Renal cortical epithelial cell (primary cell): ENCODE measurements at regions not wholly inside any gene's neighbourhood (a gene's known extent, or its start where the extent isn't known, plus 50 kb on each side); places are given as distances from the start of the nearest gene placed in this dataset.

ENCODE experiments used
- DNase-seq: peaks from one replicate; pipeline ENCODE4 v3.0.0-alpha.2; 2011; ENCODE audit warnings: low read depth

DNA sequence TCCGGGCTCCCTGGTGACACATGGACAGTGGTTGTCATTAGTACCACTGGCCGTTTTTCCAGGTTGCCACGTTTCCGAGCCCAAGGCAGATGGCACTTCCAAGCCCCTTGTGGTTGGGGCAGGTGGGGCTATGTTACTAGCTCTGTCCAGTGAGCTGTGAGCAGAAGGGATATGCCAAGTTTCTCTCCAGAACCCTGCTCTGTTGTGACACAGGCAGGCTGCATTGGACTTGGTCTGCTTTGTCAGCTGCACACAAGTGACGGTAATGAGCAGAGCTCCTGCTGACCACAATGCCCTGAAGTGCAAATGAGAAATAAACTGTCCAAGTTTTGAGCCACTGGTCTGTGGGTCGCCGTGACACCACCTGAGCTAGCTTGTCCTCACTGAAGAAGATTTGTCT lies 118.8 kb downstream of the GYPC start:
- DNase-seq: no peak

DNA sequence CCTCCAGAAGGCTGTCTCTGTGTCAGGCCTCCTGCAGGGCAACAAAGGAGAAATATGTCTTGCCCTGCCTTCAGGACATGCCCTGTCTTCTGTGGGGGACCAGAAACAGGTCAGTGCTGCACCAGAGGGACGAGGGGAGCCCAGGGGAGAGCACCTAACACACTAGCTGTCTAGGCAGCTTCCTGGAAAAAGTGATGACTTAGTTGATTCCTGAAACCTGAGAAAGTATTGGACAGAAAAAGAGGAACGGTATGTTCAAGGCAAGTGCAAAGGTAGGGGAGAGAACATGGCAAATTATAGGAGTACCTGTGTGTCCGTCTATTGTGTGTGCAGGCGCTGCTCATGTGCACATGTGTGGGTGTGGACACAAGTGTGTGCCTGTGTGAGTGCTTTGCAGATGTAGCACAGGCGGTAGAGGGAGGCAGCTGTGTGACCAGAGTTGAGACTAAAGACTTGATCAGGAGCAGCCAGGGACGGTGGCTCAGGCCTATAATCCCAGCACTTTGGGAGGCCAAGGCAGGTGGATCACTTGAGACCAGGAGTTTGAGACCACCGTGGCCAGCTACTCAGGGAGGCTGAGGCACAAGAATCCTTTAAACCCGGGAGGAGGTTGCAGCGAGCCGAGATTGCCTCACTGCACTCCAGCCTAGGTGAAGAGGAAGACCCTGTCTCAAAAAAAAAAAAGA lies 119.5 kb downstream of the GYPC start:
- no peak for DNase-seq

DNA sequence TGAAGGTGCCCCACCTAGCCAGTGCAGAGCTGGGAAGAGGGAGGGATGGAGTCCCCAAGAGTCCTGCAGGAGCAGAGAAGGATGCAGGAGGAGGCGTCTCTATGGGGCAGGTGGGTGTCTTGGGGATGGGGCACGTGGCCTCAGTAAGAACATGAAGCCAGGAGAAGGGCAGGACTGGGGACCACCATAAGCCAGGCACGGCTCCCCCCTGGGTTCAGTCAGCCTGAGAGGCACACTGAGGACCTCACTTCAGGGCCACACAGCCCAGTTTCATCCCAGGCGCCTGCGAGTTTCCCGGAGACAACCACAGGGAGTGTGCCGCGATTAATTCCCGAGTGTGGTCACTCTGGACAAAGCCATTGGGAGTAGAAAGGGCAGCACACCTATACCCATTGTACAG lies 120.3 kb downstream of the GYPC start:
- DNase-seq: no peak

DNA sequence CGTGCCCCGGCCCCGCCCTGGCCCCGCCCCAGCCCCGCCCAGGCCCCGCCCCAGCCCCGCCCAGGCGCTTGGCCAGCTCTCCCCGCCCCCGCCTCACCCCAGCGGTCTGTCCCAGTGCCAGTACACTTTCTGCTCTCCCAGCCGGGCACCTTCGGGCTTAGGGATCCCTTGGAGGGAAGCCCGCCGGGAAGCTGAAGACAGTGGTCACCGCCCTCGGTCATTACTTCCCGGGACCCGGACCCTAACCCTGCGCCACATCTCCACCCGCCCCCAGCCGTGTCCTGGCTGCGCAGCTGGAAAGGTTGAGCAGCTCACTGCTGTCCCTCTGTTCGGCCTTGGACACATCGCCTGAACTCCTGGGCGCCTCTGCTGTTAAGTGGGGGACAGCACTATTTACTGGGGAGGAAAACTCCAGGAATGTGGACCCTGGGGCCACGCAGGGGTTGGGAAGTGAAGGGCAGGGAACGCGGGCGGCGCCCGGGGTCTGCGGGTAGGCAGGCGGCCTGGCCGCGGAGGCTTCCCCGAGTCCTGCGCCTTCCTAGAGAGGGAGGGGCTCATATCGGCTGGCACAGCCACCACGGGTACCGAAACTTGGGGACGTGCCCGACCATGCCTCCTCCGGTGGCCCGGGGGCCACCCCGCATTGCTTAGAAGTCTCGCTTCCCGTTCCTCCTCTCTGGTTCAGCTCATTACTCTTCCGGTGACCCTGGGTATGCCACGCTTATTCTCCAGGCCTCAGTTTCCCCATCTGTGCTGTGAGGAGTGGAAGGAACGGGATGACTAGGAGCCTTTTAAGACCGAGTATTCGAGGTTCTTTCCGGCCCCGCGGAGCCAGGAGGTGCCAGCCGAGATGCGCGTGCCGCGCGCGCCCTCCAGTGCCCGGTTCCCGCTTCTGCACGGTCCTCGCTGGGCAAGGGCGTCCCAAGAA lies 121.0 kb downstream of the GYPC start:
- DNase-seq: peak; percentile 40

DNA sequence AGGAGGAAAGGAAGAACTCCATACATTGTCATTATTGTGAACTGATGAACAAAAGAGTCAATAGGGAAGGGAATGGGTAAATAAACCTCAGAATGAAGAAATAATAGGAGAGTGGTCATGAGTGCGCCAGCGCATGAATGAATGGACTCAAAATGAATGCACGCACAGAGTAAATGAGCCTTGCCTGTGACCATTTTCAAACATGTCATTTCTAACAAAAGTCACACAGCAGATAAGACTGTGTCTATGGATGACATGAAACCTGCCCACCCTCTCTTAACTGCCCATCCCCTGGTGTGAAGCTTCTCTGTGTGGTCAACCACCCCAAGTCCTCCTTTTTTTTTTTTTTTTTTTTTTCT lies 121.1 kb upstream of the TEX51 start:
- no peak for DNase-seq

DNA sequence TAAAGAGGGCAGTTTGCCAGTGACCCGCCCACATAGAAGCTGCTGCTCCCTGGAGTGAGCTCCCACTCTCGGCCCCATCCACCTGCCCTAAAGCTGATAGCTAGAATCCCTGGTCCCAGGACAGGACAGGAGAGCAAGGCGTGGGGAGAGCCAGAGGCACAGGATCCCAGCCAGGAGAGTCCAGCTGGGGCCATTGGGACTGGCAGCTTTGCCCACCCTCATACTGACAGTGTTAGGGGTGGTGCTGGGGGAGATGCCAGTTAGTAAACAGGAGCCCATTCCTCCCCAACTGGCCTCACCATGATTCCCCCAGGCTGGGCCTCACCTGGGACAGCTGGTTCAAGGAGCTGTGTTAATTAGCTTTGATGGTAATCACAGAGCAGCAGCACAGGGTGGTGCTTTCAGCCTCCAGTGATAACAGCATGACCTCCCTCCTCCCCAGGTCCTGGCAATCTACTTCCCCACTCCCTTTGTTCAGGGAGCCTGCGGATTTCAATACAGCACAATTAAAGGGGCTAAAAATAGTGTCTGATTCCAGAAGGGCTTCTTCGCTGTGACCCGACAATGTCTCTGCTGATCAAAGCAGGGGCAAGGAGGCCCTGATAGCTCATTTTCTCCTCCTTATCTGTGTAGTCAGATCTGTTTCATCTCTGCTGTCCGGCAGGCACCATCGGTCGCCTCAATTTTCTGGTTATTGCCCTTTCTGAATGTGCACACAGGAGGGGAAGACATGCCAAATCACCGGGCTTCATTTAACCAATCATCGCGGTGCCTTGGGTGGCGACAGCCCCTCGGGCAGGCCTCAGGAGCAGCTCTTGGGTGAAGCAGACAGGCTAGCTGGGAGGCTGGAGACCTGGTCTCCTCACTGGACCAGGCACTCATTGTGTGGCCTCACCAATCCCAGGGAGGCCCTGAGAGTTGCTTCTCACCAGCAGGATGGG lies 119.9 kb upstream of the TEX51 start:
- no peak for DNase-seq

DNA sequence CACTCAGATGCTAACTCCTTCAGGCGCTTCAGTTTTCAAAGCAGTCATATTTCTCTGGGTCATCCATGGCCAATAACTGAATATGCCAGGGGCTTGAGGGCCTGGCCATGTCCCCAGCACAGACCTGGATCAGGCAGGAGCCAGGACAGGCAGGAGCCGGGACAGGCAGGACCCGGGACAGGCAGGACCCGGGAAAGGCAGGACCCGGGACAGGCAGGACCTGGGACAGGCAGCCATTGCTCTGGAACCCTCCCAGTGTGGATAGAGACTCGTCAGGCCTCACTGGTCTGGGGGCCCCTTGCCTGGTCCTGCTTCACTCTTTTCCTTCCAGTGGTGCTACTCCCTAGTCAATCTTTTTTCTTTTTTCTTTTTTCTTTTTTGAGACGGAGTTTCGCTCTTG lies 117.5 kb upstream of the TEX51 start:
- DNase-seq: no peak

DNA sequence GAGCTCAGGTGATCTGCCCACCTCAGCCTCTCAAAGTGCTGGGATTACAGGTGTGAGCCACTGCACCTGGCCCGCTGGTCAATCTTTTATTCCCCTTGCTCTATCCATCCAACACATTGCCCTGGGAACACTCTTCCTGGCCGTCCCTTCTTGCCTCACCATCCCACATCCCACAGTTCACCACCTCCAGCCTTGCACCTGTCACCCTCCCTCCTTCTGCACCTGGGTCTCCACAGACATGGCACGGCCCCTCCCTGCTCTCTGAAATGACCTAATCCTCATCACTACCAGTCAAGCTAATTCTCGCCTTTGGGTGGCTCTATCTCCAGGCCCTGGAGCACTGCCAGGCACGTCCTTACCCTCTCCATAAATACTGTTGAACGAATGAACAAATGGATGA lies 116.9 kb upstream of the TEX51 start:
- no peak for DNase-seq

DNA sequence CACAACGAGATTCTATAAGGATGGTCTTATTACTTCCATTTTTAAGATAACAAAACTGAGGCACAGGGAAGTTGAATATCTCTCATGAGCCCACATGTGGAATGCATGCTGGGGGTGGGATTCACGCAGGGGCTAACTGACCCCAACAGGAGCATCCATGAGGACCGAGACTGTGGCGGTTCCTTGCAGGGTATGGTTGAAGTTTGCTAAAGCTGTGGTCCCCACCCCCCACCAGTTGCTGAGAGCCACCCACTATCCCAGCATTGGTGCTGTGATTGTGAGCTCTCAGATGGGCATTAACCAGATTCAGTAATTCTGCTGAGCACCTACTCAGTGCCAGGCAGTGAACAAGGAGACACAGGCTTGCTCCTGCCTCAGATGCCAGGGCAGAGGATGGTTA lies 116.0 kb upstream of the TEX51 start:
- no peak for DNase-seq

DNA sequence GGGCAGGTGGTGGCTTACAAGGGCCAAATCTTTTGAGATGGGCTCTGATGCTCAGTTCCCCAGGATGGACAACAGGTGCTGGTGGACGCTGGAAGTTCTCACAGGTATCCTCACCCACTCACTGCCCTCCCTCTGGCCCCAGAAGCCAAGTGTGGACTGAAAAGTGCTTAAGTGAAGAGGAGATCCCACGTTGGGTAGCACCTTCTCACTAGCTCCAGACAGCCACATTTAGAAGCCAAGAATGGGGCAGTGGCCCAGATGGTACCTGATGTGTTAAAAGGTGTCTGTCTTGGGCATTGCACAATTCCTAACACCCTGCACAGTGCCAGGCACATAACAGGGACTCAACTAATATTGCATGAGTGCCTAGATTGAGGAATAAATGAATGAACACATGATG lies 115.3 kb upstream of the TEX51 start:
- DNase-seq: no peak

DNA sequence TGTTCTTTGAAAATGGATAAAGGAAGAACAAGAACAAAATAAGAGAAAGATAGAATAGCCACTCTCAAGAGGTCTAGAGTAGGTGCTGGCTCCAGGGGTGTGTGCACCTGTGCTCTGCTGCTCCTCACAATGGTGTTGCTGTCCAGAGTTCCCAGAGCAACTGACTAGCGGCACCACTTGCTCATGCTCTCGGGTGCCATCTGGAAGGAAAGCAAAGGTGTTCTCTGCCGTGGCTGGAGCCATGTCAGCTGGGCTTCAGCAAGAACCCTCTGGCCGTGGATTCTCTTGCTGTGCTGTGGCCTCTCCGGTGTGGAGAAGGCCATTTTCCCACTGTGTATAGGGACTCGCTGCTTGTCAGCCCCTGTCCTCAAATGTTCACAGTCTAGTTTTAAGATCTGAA lies 114.6 kb upstream of the TEX51 start:
- DNase-seq: no peak

DNA sequence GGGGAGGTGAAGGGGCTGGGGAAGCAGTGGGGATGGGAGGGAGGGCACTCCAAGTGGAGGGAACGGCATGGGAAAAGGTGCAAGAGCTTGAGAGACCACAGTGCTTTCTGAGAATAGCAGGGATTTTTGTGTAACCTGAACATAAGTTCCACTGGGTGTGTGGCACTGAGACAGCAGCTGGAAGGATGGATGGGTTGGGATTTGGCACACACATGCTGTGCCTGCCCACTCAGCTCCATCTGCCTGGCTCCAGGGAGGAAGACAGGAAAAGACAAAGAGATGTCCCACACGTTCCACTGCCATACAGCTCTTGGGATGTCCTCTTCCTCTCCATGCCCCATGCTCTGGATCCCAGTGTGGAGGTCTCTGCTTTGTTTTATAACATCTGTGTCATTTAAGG lies 114.1 kb upstream of the TEX51 start:
- DNase-seq: no peak

DNA sequence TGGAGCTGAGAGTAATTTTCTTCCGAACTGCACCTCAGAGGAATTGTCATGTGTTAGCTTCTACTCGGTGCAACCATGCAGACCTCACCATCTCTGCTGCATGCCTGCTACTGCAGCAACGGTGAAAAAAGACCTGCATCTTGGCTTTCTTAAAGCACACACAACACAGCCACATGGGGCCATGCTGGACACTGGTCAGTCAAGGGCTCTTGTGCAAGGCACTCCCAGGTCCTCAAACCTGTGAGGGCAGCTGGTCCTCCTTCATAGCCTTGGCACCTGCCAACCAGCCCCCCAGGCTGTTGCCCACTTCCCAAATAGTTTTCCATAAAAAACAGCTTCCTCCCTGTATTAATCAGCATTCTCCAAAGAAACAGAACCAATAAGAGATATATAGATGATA lies 113.5 kb upstream of the TEX51 start:
- no peak for DNase-seq

DNA sequence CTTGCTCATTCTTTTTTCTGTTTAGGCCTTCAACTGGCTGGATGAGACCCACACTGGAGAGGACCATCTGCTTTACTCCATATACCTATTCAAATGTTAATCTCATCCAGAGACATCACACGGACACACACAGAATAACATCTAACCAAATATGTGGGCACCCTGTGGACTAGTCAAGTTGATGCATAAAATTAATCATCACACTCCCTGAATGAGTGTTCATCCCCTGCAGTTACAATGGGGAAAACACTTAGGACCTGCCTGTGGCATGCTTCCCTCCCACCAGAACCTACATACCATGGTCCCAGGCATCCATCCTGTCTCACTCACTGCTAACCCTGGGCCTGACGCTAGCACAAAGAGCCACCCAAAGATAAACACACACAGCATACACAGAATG lies 112.8 kb upstream of the TEX51 start:
- no peak for DNase-seq

DNA sequence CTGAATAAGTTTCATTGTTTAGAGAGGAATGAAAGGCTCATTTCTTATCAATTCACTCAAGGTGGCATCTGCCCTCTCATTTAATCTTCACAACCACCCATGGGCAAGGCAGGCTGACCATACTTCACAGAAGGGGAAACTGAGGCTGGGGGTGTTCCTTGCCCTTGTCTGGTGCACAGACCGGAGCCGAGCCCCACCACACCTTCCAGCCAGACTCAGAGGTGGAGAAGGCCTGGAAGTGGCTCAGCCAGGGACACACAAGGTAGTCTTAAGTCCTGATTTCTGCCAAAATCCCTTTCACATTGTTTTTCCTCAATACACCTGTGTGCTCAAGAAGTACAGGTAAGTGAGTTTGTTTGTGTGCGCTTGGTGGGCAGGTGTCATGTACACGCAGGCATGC lies 111.9 kb upstream of the TEX51 start:
- DNase-seq: no peak

DNA sequence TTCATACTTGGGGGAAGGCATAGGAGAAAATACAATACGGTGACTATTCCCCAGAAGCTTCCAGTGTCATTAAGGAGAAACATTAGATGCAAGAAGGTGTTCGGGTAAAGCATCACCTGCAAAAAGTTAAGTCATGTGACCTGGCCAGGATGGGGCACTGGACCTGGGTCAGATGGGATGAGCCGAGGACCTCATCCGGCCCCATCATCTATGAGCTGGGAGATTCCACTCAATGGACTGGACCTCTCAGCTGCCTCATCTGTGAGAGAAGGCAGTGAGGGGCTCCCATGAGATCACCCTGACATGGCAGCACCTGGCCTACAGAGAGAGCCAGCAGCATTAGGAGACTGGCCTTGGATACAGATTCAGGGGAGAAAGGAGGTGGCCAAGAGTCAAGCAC lies 111.4 kb upstream of the TEX51 start:
- no peak for DNase-seq

DNA sequence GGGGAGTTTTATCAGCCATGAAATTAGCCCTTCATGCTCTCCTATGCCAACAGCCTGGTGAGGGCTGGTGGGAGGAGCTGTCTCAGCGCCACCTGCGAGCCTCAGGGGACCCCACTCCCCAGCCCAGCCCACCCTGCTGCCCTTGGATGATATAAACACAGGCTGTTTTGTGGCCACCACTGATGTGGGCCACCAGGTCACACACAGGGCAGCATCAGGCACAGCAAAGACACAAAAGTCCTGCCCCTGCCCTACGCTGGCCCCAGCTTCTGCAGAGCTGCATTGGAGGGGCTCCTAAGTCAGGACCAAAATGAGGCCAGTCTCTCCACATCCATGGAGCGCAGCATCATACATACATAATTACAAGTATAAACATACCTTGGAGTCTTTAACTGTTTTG lies 110.6 kb upstream of the TEX51 start:
- no peak for DNase-seq

DNA sequence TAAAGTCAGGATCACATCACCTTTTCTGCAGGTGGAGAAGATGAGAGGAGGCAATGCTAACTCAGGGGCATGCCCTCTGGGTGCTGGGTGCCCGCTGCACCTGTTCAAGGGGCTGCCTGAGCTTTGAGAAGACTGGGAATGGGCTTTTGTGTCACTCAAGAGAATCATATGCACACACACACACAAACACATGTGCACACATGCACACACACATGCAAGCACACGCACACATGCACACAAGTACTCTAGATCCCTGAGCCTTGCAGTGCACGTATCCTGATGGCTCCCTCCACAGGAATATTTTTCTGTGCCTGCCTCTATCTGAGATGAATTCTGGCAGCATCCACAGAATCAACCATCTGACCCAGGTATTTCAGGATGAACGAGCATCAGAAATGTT lies 110.0 kb upstream of the TEX51 start:
- no peak for DNase-seq

DNA sequence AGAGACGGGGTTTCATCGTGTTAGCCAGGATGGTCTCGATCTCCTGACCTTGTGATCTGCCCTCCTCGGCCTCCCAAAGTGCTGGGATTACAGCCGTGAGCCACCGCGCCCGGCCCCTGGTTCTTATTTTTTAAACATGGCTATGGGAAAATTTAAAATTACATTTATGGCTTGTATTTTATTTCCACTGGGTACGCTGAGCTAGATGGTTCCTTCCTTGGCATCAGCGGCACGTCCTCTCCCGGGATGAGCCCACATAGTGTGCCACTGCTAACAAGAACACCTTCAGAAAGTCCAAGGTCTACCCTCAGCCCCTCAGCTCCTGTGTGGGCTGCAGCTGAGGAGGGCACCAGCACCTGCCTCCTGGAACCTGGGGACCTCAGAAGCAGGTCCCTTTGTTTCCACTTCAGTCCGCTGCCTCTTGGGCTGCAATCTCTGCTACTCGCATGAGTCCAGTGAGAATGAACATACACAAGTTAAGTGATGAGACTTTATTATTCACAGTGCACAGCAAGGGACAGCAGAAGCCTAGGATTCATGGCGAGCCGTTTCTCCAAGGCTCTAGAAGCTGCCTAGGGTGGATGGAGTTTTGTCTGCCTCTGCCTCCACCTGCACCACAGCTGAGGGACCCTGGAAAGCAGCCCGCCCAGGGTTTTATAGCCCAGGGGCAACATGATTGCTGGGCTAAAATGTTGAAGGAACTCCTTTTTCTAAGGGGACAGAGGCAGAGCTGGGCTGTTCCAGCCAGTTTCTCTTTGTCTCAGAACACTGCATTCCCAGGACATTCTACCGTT lies 107.5 kb upstream of the TEX51 start:
- no peak for DNase-seq

DNA sequence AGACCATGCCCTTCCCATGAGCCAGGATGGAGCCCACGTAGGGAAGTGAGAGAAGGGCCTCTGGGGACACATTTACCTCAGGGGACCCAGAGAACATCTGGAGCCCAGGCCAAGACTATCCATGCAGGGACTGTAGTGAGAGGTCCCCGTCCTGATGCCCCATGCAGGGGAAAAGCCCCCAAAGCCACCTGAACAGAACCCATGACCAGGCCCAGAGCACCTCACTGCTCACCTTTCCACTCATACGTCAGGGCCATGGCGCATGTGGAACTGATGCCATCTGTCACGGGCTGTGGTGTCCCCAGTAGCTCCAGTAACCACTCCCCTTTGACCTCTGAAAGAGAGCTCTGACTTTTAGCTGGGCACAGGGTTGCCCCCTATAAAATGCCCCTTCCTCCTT lies 106.5 kb upstream of the TEX51 start:
- DNase-seq: no peak

DNA sequence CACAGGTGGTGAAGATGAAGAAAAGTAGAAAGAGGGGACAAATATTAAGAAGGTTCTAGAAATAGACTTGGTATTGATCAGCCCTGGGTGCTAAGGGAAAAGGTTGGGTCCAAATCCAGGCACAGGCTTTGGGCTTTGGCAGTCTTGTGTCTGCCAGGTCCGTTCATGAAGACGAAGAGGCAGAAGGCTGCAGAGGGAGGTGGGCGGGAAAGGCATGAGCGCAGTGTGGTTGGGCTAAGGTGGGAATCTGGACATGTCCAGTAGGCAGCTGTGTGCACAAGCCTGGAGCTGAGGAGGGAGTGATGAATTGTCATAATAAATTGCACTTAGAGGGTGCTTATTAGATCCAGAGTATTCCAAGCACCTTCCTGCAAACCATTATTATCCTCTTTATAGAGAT lies 105.7 kb upstream of the TEX51 start:
- DNase-seq: no peak
